K562 (cell line): ENCODE measurements at regions not wholly inside any gene's neighbourhood (a gene's known extent, or its start where the extent isn't known, plus 50 kb on each side); places are given as distances from the start of the nearest gene placed in this dataset.

Source experiments
- ATAC-seq: fragments of 200-7000 bp; cut with Tn5 transposase; 3 replicates; pipeline ENCODE4 v1.9.1; 2020; ENCODE audit warnings: moderate library complexity
- BruUV-seq: library from RNA; stranded (reverse); fragments of 400-500 nt; replicated peaks from 2 replicates; lab custom pipeline; 2021; lab: Mats Ljungman, UMichigan
- CTCF ChIA-PET: fragments of 300-600 bp; formaldehyde crosslinking; extraction: SDS; loops from one replicate; lab custom pipeline; 2021; ENCODE audit warnings: low intra/inter-chr PET ratio; lab: Yijun Ruan, JAX
- POLR2A ChIA-PET: fragments of 300-600, 350-650 bp; sonication (Branson Sonifier 250); formaldehyde crosslinking; extraction: SDS; loops from one replicate; lab custom pipeline; 2021; ENCODE audit warnings: antibody characterized with exemption, inconsistent platforms; lab: Yijun Ruan, JAX
- DNase-seq, 4 experiments: peaks; one replicate each; pipeline versions ENCODE4 v3.0.0 to v3.0.0-alpha.2; 2011 to 2018; ENCODE audit warnings: low spot score in 3 of 4, mixed read lengths in 3 of 4; ENCODE audit errors: extremely low read depth in 1 of 4
- FAIRE-seq: peaks from 2 replicates; lab custom pipeline; 2011; peaks lifted over from hg19 to GRCh38; lab: Jason Lieb, UNC
- H2AFZ ChIP-seq: 2 replicates; pipeline ENCODE4 v1.6.0; 2011; ENCODE audit warnings: low read depth, low read length, control low read depth, inconsistent platforms
- H3K27ac ChIP-seq: fragments of 200-600 bp; 3 replicates; pipeline ENCODE4 v1.8.0; 2011; ENCODE audit warnings: low read depth, mild to moderate bottlenecking, control low read depth, inconsistent platforms, low read length, moderate library complexity, mixed read lengths; ENCODE audit errors: extremely low read depth
- H3K27me3 ChIP-seq, 2 experiments: fragments of 300-600 bp in 1 of 2; 2 replicates in 1 of 2; 3 replicates in 1 of 2; pipeline versions ENCODE4 v1.6.0 to v1.8.0; 2011; ENCODE audit warnings: inconsistent platforms in 2 of 2, low read length in 2 of 2, mild to moderate bottlenecking in 1 of 2, mixed read lengths in 1 of 2, moderate library complexity in 1 of 2; ENCODE audit not compliant: control insufficient read depth in 2 of 2, insufficient read depth in 2 of 2
- H3K36me3 ChIP-seq: fragments of 300-600 bp; 3 replicates; pipeline ENCODE4 v1.8.0; 2011; ENCODE audit warnings: mild to moderate bottlenecking, low read length, inconsistent platforms; ENCODE audit not compliant: control insufficient read depth, insufficient read depth
- H3K4me1 ChIP-seq, 2 experiments: fragments of 200-600 bp in 1 of 2; replicated peaks in 1 of 2; 2 replicates in 1 of 2; 3 replicates in 1 of 2; pipeline versions ENCODE4 v1.5.1 to v1.8.0; 2011; ENCODE audit warnings: inconsistent platforms in 2 of 2, low read length in 2 of 2, mild to moderate bottlenecking in 1 of 2, mixed read lengths in 1 of 2, moderate library complexity in 1 of 2; ENCODE audit not compliant: control insufficient read depth in 2 of 2, insufficient read depth in 2 of 2
- H3K4me2 ChIP-seq: 2 replicates; pipeline ENCODE4 v1.6.1; 2011; ENCODE audit warnings: low read length, control low read depth, inconsistent platforms, mixed read lengths; ENCODE audit not compliant: insufficient read depth
- H3K4me3 ChIP-seq: fragments of 200-600 bp; sonication (generic), shearing (Covaris generic); 2 replicates; pipeline ENCODE4 v1.5.1; 2016; ENCODE audit warnings: control low read depth, inconsistent platforms
- H3K79me2 ChIP-seq: fragments of 200-600 bp; 3 replicates; pipeline ENCODE4 v1.8.0; 2011; ENCODE audit warnings: low read length, inconsistent platforms; ENCODE audit not compliant: control insufficient read depth, insufficient read depth
- H3K9ac ChIP-seq, 2 experiments: 2 replicates each; pipeline versions ENCODE4 v1.6.0 to v1.6.1; 2011; ENCODE audit warnings: low read depth in 2 of 2, low read length in 2 of 2, control low read depth in 1 of 2, inconsistent platforms in 1 of 2, mild to moderate bottlenecking in 1 of 2, mixed read lengths in 1 of 2; ENCODE audit not compliant: insufficient read depth in 1 of 2
- H3K9me1 ChIP-seq: one replicate; pipeline ENCODE4 v1.6.0; 2011; ENCODE audit warnings: inconsistent platforms, mild to moderate bottlenecking, low read length, moderate library complexity; ENCODE audit not compliant: control insufficient read depth, insufficient read depth
- H3K9me3 ChIP-seq: replicated peaks from 2 replicates; pipeline ENCODE4 v1.5.1; 2011; ENCODE audit warnings: low read depth, low read length, inconsistent platforms; ENCODE audit not compliant: control insufficient read depth, insufficient read depth
- H4K20me1 ChIP-seq: replicated peaks from 2 replicates; pipeline ENCODE4 v1.6.1; 2011; ENCODE audit warnings: low read length, inconsistent platforms, mixed read lengths; ENCODE audit not compliant: control insufficient read depth, insufficient read depth
- ATF1 ChIP-seq, 2 experiments: fragments of 450-650 bp in 1 of 2; IDR thresholded peaks; 2 replicates each; pipeline ENCODE4 v1.6.1; 2016; ENCODE audit warnings: missing compliant biosample characterization in 1 of 2, missing genetic modification characterization in 1 of 2
- ETS1 ChIP-seq: conservative IDR thresholded peaks from 2 replicates; pipeline ENCODE4 v1.6.1; 2011; ENCODE audit warnings: low read depth, mild to moderate bottlenecking, low read length; ENCODE audit not compliant: control insufficient read depth
- KAT2B ChIP-seq: IDR thresholded peaks from one replicate; pipeline ENCODE4 v1.6.1; 2012; ENCODE audit warnings: low read depth, mild to moderate bottlenecking, control low read depth, inconsistent platforms, low read length, moderate library complexity
- KDM2B ChIP-seq: fragments of 250-450 bp; sonication (Bioruptor Pico); IDR thresholded peaks from 2 replicates; pipeline ENCODE4 v1.8.0; 2021; ENCODE audit warnings: mild to moderate bottlenecking, moderate library complexity
- KLF10 ChIP-seq: fragments of 250-450 bp; sonication (Bioruptor Pico); IDR thresholded peaks from 2 replicates; pipeline ENCODE4 v1.6.1; 2021; ENCODE audit warnings: matching md5 sums
- MIER1 ChIP-seq: fragments of 450-650 bp; IDR thresholded peaks from 2 replicates; pipeline ENCODE4 v1.6.1; 2016; ENCODE audit warnings: antibody characterized with exemption, mild to moderate bottlenecking, low read depth
- MTA3 ChIP-seq: fragments of 450-650 bp; formaldehyde crosslinking; IDR thresholded peaks from 2 replicates; pipeline ENCODE4 v1.6.1; 2017; ENCODE audit warnings: mild to moderate bottlenecking, borderline replicate concordance
- MTF1 ChIP-seq: fragments of 250-450 bp; sonication (Bioruptor Pico); IDR thresholded peaks from 2 replicates; pipeline ENCODE4 v1.9.0; 2021; ENCODE audit warnings: moderate library complexity, mild to moderate bottlenecking, inconsistent platforms, borderline replicate concordance
- RBM17 ChIP-seq: fragments of 200-400 bp; formaldehyde crosslinking; IDR thresholded peaks from 2 replicates; pipeline ENCODE4 v1.6.1; 2017; ENCODE audit warnings: low read depth, mild to moderate bottlenecking, low read length, borderline replicate concordance
- ZBTB8A ChIP-seq: fragments of 450-650 bp; IDR thresholded peaks from 2 replicates; pipeline ENCODE4 v1.6.1; 2018; ENCODE audit warnings: mild to moderate bottlenecking, moderate library complexity; ENCODE audit not compliant: partially characterized antibody
- ZNF263 ChIP-seq: sonication (generic); formaldehyde crosslinking; IDR thresholded peaks from 2 replicates; pipeline ENCODE4 v1.8.0; 2022; ENCODE audit warnings: mild to moderate bottlenecking, missing genetic modification reagents, borderline replicate concordance
- ZNF436 ChIP-seq: fragments of 250-450, 450-650 bp; sonication (Bioruptor Pico); formaldehyde crosslinking; IDR thresholded peaks from 2 replicates; pipeline ENCODE4 v1.7.0; 2020; ENCODE audit warnings: mild to moderate bottlenecking
- ZNF740 ChIP-seq, 3 experiments: fragments of 200-800 bp in 1 of 3; sonication (Bioruptor generic) in 1 of 3; sonication (generic) in 1 of 3; formaldehyde crosslinking in 1 of 3; IDR thresholded peaks; 2 replicates each; pipeline versions ENCODE4 v1.6.1 to v1.8.0; 2016 to 2022; ENCODE audit warnings: mild to moderate bottlenecking in 2 of 3, missing compliant biosample characterization in 2 of 3, missing genetic modification characterization in 2 of 3, missing genetic modification reagents in 1 of 3
- WGBS: fragments of 100-300 bp; shearing (Covaris generic); methylation state at CpG from one replicate; pipeline ENCODE4 v1.1.6; 2016; ENCODE audit warnings: low coverage, mixed read lengths; ENCODE audit not compliant: insufficient coverage; ENCODE audit errors: missing lambda C conversion rate; 5-methylcytosine and 5-hydroxymethylcytosine counted together
- in situ Hi-C: fragments of 300-500 bp; cut with MboI; formaldehyde crosslinking; loops from 4 replicates; pipeline ENCODE4 v1.15.0; 2018; ENCODE audit warnings: inconsistent platforms, mixed read lengths
- intact Hi-C: fragments of 100-400 bp; cut with micrococcal nuclease; formaldehyde crosslinking; loops from 2 replicates; pipeline ENCODE4 v1.14.2; 2022

- no TSS peak for BruUV-seq
- H2AFZ ChIP-seq = no peak overlapping the region
- H4K20me1 ChIP-seq = no peaks in the 10 kb centered on the region
- H3K36me3 ChIP-seq = no peaks in the 10 kb centered on the region
- in situ Hi-C loops (no loop called here), intact Hi-C loops (no loop called here)
- no peak for DNase-seq
- ATAC-seq = no peak
- no peaks in the 10 kb centered on the region for H3K79me2 ChIP-seq
- TF ChIP-seq KAT2B (no peak), ZNF740 (CRISPR knock-in tag; IDR thresholded peaks at IDR 0.05) (0 out of 2 replicates have a peak, but pooled peaks have one; percentile 36), ZNF740 (tag; IDR thresholded peaks at IDR 0.05) (no peak)
- no peak overlapping the region for H3K27ac ChIP-seq
- no peak overlapping the region for H3K9ac ChIP-seq
- H3K4me2 ChIP-seq = no peak overlapping the region
- no peaks in the 10 kb centered on the region for H3K9me1 ChIP-seq
- H3K27me3 ChIP-seq = no peaks in the 10 kb centered on the region
- H3K9me3 ChIP-seq = no peaks in the 10 kb centered on the region
- WGBS = 53% methylated on average over 4 of the region's 4 CpGs
- POLR2A ChIA-PET = interaction anchor here (0.6 to 2.2 kb wide), 4 partner anchors 11 to 203 kb away, joined by 3 to 8 read pairs (median 3); no protein-coding TSS in a partner anchor
- CTCF ChIA-PET = no interaction called here
- peaks cover 9 to 10% of the 10 kb centered on the region in 2 experiments; a peak in 4 of 5 replicates for H3K4me1 ChIP-seq
- no peak overlapping the region for H3K4me3 ChIP-seq
- no peak for FAIRE-seq
These were observed 54.4 kb upstream of the RNF182 start for GRCh38 chr6:13870214-13870830.

GRCh38 chr6:13868236-13868635, 53.9 kb upstream of the MCUR1 start:
- WGBS = 24% methylated on average over 8 of the region's 8 CpGs
- Histone ChIP-seq H3K36me3 (no peaks in the 10 kb centered on the region), H3K9me1 (no peaks in the 10 kb centered on the region), H3K27me3 (no peaks in the 10 kb centered on the region), H3K79me2 (no peaks in the 10 kb centered on the region), H3K4me2 (no peak overlapping the region), H3K9ac (no peak overlapping the region), H2AFZ (no peak overlapping the region), H4K20me1 (no peaks in the 10 kb centered on the region), H3K4me3 (no peak overlapping the region), H3K4me1 (peaks cover 5 to 8% of the 10 kb centered on the region in 2 experiments; a peak in 2 of 5 replicates), H3K27ac (no peak overlapping the region), H3K9me3 (no peaks in the 10 kb centered on the region)
- ATAC-seq (no peak), DNase-seq (no peak), FAIRE-seq (no peak)
- in situ Hi-C loops (no loop called here), intact Hi-C loops (no loop called here)
- BruUV-seq = no TSS peak
- ChIA-PET CTCF (interaction anchor here (0.7 kb wide), 1 partner anchor 8 kb away, joined by 3 read pairs; no protein-coding TSS in a partner anchor), POLR2A (interaction anchor here (0.6 to 0.7 kb wide), 2 partner anchors 15 to 18 kb away, joined by 3 read pairs; no protein-coding TSS in a partner anchor)
- TF ChIP-seq ZBTB8A = no peak
- TF ChIP-seq KDM2B (CRISPR knock-in tag) = no peak
- TF ChIP-seq KLF10 (CRISPR knock-in tag) = no peak
- TF ChIP-seq ATF1 (CRISPR knock-in tag; IDR thresholded peaks at IDR 0.05) = no peak
- TF ChIP-seq ATF1 (tag; IDR thresholded peaks at IDR 0.05) = no peak
- TF ChIP-seq MTA3 = no peak
- TF ChIP-seq ETS1 = no peak
- no peak for TF ChIP-seq ZNF436 (CRISPR knock-in tag)
- no peak for TF ChIP-seq MTF1 (CRISPR knock-in tag)
- TF ChIP-seq RBM17 = no peak
- TF ChIP-seq ZNF263 (CRISPR knock-in tag) = no peak
- no peak for TF ChIP-seq MIER1
